ENCODE measurements at regions not wholly inside any gene's neighbourhood (a gene's known extent, or its start where the extent isn't known, plus 50 kb on each side); places are given as distances from the start of the nearest gene placed in this dataset.

DNA sequence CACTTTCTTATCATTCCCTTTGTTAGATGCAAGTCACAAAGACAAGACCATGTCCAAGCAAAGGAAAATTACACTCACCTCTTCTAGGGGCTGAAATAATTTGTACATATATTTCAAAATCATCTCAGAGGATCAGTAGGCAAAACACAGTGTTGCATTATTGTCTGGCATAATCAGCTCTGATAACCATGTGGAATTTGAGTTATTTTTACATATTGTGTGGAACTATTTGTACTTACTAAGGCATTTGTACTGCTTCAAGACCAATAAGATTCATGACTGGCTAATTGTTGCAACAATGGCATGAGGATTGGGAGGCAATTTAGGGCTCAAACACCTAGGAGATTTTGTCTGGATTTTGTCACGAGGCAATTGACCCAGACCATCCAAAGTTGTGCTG, 1716.4 kb downstream of the BRINP3 start:
- intact Hi-C loops (cut with DNase I; ENCODE audit: low total_unique reads), result no loop called here
- 45 to 74% (median 61%) methylated on average over 1 of the region's 1 CpG for WGBS, 5 donors
- TF ChIP-seq POLR2A (IDR thresholded peaks at IDR 0.05) (no peak), POLR2AphosphoS5 (IDR thresholded peaks at IDR 0.05) (no peak)

DNA sequence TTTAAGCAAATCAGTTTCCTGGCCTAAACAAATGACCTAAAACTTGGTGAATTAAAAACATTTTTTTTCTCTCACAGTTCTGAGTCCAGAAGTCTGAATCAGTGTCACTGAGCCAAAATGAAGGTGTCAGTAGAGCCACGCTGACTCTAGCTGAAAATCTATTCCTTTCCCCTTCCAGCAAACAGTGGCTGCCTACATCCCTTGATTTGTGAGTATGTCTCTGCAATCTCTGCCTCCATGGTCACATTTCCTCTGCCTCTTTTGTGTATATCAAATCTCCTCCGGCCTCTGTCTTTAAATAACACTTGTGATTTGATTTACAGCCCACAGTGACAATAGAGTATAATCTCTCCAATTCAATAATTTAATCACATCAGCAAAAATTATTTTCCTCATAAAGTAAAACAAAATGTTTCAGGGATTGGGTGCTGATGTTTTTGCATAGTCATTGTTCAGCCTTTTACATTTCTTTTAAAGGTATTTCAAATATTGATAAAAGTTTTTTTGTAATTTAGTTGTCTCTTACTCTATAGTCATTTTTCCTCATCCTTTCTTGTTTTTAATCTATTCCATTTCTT, 1715.4 kb downstream of the BRINP3 start:
- intact Hi-C loops (cut with DNase I; ENCODE audit: low total_unique reads), result no loop called here
- Histone ChIP-seq H3K27me3 (replicated peaks in 1 of 7) (no peaks in the 10 kb centered on the region), H3K4me1 (no peaks in the 10 kb centered on the region), H3K27ac (no peak overlapping the region), H3K4me3 (no peak overlapping the region), H3K9me3 (peaks cover 0 to 3% (median 0%) of the 10 kb centered on the region in 8 donors), H3K36me3 (no peaks in the 10 kb centered on the region)
- TF ChIP-seq, protein P1, sequence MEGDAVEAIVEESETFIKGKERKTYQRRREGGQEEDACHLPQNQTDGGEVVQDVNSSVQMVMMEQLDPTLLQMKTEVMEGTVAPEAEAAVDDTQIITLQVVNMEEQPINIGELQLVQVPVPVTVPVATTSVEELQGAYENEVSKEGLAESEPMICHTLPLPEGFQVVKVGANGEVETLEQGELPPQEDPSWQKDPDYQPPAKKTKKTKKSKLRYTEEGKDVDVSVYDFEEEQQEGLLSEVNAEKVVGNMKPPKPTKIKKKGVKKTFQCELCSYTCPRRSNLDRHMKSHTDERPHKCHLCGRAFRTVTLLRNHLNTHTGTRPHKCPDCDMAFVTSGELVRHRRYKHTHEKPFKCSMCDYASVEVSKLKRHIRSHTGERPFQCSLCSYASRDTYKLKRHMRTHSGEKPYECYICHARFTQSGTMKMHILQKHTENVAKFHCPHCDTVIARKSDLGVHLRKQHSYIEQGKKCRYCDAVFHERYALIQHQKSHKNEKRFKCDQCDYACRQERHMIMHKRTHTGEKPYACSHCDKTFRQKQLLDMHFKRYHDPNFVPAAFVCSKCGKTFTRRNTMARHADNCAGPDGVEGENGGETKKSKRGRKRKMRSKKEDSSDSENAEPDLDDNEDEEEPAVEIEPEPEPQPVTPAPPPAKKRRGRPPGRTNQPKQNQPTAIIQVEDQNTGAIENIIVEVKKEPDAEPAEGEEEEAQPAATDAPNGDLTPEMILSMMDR (IDR thresholded peaks at IDR 0.05 in 8 of 11, conservative IDR thresholded peaks at IDR 0.05 in 3 of 11), result no peak
- TF ChIP-seq POLR2A (IDR thresholded peaks at IDR 0.05) (no peak), POLR2AphosphoS5 (IDR thresholded peaks at IDR 0.05) (no peak)
- DNase-seq, result no peak
- WGBS, 5 donors, result 60 to 71% (median 66%) methylated on average over 2 of the region's 2 CpGs

More for the DNA sequence above, 1716.4 kb downstream of the BRINP3 start:
- no peak overlapping the region for H3K4me3 ChIP-seq
- no peaks in the 10 kb centered on the region for H3K36me3 ChIP-seq
- peaks cover 0 to 3% (median 0%) of the 10 kb centered on the region in 8 donors for H3K9me3 ChIP-seq
- H3K27ac ChIP-seq, result no peak overlapping the region
- DNase-seq, result no peak
- H3K4me1 ChIP-seq, result no peaks in the 10 kb centered on the region
- no peaks in the 10 kb centered on the region for H3K27me3 ChIP-seq (replicated peaks in 1 of 7)

DNA sequence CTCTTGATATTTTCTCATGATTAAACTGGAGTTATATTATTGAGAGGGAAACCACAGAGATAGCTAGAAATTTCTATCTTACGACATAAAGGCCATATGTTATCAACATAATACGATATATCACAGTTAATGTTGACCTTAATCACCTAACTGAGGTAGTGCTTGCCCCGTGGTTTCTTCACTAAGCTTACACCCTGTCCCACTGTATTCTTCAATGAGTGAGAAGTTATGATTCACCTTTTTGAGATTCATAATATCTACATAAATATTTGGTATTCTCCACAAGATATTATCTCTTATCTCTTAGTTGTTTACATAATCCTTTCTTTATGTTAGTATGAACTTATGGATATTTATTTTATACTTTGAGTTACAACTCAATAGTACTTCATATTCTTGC, 1714.1 kb downstream of the BRINP3 start:
- Histone ChIP-seq H3K36me3 (no peaks in the 10 kb centered on the region), H3K27ac (no peak overlapping the region), H3K4me3 (no peak overlapping the region), H3K4me1 (no peaks in the 10 kb centered on the region), H3K9me3 (peaks cover 0 to 5% (median 0%) of the 10 kb centered on the region in 8 donors), H3K27me3 (replicated peaks in 1 of 7) (no peaks in the 10 kb centered on the region)
- TF ChIP-seq POLR2AphosphoS5 (IDR thresholded peaks at IDR 0.05) (no peak), POLR2A (IDR thresholded peaks at IDR 0.05) (no peak)
- TF ChIP-seq, protein P1 (IDR thresholded peaks at IDR 0.05 in 8 of 11, conservative IDR thresholded peaks at IDR 0.05 in 3 of 11), result no peak
- intact Hi-C loops (cut with DNase I; ENCODE audit: low total_unique reads), result no loop called here
- 68 to 88% (median 77%) methylated on average over 3 of the region's 3 CpGs for WGBS, 5 donors
- no peak for DNase-seq

DNA sequence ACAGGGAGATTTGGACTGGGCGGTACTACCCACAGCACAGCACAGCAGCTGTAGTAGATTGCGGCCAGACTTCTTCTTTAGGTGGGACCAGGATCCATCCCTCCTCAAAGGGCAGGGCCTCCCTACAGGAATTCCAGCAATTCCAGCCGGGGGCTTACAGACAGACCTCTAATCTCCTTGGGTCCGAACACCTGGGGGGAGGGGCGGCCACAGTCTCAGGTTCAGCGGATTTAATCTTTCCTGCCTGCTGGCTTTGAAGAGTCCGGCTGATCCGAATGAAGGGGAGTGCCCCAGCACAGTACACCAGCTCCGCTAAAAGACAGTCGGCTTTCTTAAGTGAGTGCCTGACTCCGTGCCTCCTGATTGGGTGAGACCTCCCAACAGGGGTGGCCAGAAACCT, 1708.5 kb downstream of the BRINP3 start:
- DNase-seq, result no peak
- TF ChIP-seq POLR2AphosphoS5 (IDR thresholded peaks at IDR 0.05) (no peak), POLR2A (IDR thresholded peaks at IDR 0.05) (no peak)
- TF ChIP-seq, protein P1 (IDR thresholded peaks at IDR 0.05 in 8 of 11, conservative IDR thresholded peaks at IDR 0.05 in 3 of 11), result no peak

More for the DNA sequence above, 1708.5 kb downstream of the BRINP3 start:
- Histone ChIP-seq H3K4me3 (no peak overlapping the region), H3K27ac (no peak overlapping the region), H3K27me3 (replicated peaks in 1 of 7) (no peaks in the 10 kb centered on the region), H3K9me3 (peaks cover 0 to 31% (median 9%) of the 10 kb centered on the region in 8 donors), H3K36me3 (no peaks in the 10 kb centered on the region), H3K4me1 (no peaks in the 10 kb centered on the region)
- 87 to 93% (median 90%) methylated on average over 6 to 11 of the region's 11 CpGs for WGBS, 5 donors
- intact Hi-C loops (cut with DNase I; ENCODE audit: low total_unique reads), result no loop called here
